ENCODE measurements at regions not wholly inside any gene's neighbourhood (a gene's known extent, or its start where the extent isn't known, plus 50 kb on each side); places are given as distances from the start of the nearest gene placed in this dataset.

DNA sequence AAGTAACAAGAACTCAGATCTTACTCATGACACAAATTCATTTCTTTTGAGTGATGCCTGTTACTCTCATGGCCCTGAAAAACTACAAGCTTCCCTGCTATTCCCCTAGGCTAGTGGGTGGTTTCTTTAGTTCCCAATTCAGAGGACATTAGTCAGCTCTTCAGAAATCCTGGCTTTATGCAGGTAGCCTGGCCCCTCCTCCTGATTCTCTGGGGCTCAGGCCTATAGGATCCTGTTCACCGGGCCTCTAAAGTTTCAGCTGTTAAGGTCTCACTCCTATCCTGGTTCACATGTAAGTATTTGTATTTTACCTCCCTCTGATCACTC is 87.3 kb upstream of the IRX5 start:
- H3K27ac ChIP-seq (ENCODE audit: low read depth), result no peak overlapping the region
- no peak overlapping the region for H3K4me2 ChIP-seq
- Mint-ChIP-seq H3K4me3 (no peak overlapping the region), H3K9me3 (peaks cover 30% of the 10 kb centered on the region), H3K36me3 (ENCODE audit: low read depth) (peaks cover 22% of the 10 kb centered on the region; the same call in 2 of the 3 replicates), H3K27ac (no peak overlapping the region), H3K27me3 (ENCODE audit: insufficient read depth, low read depth, poor library complexity) (no peaks in the 10 kb centered on the region), H3K4me1 (no peaks in the 10 kb centered on the region)
- no peaks in the 10 kb centered on the region for H3K4me1 ChIP-seq (ENCODE audit: insufficient read depth)
- no peaks in the 10 kb centered on the region for H3K9me2 ChIP-seq (ENCODE audit: insufficient read depth)
- no peak overlapping the region for H3K4me3 ChIP-seq
- no peaks in the 10 kb centered on the region for H3K36me3 ChIP-seq (ENCODE audit: insufficient read depth)
- TF ChIP-seq CREB1 (CRISPR knock-in tag; IDR thresholded peaks at IDR 0.05; ENCODE audit: low read depth) (no peak), STAT1 (IDR thresholded peaks at IDR 0.05; ENCODE audit: unreplicated experiment) (no peak), ZNF114 (CRISPR knock-in tag; IDR thresholded peaks at IDR 0.05) (no peak), ZNF331 (CRISPR knock-in tag; IDR thresholded peaks at IDR 0.05; ENCODE audit: low read depth) (no peak), JUNB (IDR thresholded peaks at IDR 0.05; ENCODE audit: unreplicated experiment) (no peak), NANOG (IDR thresholded peaks at IDR 0.05; ENCODE audit: borderline replicate concordance) (no peak), EZH2 (IDR thresholded peaks at IDR 0.05; ENCODE audit: low read depth, unreplicated experiment) (no peak), EZH2phosphoT487 (IDR thresholded peaks at IDR 0.05; ENCODE audit: unreplicated experiment) (no peak), POLR2AphosphoS5 (IDR thresholded peaks at IDR 0.05; ENCODE audit: low read depth) (no peak)
- TF ChIP-seq, protein P1, sequence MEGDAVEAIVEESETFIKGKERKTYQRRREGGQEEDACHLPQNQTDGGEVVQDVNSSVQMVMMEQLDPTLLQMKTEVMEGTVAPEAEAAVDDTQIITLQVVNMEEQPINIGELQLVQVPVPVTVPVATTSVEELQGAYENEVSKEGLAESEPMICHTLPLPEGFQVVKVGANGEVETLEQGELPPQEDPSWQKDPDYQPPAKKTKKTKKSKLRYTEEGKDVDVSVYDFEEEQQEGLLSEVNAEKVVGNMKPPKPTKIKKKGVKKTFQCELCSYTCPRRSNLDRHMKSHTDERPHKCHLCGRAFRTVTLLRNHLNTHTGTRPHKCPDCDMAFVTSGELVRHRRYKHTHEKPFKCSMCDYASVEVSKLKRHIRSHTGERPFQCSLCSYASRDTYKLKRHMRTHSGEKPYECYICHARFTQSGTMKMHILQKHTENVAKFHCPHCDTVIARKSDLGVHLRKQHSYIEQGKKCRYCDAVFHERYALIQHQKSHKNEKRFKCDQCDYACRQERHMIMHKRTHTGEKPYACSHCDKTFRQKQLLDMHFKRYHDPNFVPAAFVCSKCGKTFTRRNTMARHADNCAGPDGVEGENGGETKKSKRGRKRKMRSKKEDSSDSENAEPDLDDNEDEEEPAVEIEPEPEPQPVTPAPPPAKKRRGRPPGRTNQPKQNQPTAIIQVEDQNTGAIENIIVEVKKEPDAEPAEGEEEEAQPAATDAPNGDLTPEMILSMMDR (conservative IDR thresholded peaks at IDR 0.05; ENCODE audit: low read depth in 2 of 2), result no peak
- TF ChIP-seq, protein P2, sequence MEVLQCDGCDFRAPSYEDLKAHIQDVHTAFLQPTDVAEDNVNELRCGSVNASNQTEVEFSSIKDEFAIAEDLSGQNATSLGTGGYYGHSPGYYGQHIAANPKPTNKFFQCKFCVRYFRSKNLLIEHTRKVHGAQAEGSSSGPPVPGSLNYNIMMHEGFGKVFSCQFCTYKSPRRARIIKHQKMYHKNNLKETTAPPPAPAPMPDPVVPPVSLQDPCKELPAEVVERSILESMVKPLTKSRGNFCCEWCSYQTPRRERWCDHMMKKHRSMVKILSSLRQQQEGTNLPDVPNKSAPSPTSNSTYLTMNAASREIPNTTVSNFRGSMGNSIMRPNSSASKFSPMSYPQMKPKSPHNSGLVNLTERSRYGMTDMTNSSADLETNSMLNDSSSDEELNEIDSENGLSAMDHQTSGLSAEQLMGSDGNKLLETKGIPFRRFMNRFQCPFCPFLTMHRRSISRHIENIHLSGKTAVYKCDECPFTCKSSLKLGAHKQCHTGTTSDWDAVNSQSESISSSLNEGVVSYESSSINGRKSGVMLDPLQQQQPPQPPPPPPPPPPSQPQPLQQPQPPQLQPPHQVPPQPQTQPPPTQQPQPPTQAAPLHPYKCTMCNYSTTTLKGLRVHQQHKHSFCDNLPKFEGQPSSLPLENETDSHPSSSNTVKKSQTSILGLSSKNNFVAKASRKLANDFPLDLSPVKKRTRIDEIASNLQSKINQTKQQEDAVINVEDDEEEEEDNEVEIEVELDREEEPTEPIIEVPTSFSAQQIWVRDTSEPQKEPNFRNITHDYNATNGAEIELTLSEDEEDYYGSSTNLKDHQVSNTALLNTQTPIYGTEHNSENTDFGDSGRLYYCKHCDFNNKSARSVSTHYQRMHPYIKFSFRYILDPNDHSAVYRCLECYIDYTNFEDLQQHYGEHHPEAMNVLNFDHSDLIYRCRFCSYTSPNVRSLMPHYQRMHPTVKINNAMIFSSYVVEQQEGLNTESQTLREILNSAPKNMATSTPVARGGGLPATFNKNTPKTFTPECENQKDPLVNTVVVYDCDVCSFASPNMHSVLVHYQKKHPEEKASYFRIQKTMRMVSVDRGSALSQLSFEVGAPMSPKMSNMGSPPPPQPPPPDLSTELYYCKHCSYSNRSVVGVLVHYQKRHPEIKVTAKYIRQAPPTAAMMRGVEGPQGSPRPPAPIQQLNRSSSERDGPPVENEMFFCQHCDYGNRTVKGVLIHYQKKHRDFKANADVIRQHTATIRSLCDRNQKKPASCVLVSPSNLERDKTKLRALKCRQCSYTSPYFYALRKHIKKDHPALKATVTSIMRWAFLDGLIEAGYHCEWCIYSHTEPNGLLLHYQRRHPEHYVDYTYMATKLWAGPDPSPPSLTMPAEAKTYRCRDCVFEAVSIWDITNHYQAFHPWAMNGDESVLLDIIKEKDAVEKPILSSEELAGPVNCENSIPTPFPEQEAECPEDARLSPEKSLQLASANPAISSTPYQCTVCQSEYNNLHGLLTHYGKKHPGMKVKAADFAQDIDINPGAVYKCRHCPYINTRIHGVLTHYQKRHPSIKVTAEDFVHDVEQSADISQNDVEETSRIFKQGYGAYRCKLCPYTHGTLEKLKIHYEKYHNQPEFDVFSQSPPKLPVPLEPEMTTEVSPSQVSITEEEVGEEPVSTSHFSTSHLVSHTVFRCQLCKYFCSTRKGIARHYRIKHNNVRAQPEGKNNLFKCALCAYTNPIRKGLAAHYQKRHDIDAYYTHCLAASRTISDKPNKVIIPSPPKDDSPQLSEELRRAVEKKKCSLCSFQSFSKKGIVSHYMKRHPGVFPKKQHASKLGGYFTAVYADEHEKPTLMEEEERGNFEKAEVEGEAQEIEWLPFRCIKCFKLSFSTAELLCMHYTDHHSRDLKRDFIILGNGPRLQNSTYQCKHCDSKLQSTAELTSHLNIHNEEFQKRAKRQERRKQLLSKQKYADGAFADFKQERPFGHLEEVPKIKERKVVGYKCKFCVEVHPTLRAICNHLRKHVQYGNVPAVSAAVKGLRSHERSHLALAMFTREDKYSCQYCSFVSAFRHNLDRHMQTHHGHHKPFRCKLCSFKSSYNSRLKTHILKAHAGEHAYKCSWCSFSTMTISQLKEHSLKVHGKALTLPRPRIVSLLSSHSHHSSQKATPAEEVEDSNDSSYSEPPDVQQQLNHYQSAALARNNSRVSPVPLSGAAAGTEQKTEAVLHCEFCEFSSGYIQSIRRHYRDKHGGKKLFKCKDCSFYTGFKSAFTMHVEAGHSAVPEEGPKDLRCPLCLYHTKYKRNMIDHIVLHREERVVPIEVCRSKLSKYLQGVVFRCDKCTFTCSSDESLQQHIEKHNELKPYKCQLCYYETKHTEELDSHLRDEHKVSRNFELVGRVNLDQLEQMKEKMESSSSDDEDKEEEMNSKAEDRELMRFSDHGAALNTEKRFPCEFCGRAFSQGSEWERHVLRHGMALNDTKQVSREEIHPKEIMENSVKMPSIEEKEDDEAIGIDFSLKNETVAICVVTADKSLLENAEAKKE (CRISPR knock-in tag; IDR thresholded peaks at IDR 0.05), result no peak
- TF ChIP-seq, protein P3, sequence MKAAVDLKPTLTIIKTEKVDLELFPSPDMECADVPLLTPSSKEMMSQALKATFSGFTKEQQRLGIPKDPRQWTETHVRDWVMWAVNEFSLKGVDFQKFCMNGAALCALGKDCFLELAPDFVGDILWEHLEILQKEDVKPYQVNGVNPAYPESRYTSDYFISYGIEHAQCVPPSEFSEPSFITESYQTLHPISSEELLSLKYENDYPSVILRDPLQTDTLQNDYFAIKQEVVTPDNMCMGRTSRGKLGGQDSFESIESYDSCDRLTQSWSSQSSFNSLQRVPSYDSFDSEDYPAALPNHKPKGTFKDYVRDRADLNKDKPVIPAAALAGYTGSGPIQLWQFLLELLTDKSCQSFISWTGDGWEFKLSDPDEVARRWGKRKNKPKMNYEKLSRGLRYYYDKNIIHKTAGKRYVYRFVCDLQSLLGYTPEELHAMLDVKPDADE (IDR thresholded peaks at IDR 0.05), result no peak
- TF ChIP-seq, protein P4, sequence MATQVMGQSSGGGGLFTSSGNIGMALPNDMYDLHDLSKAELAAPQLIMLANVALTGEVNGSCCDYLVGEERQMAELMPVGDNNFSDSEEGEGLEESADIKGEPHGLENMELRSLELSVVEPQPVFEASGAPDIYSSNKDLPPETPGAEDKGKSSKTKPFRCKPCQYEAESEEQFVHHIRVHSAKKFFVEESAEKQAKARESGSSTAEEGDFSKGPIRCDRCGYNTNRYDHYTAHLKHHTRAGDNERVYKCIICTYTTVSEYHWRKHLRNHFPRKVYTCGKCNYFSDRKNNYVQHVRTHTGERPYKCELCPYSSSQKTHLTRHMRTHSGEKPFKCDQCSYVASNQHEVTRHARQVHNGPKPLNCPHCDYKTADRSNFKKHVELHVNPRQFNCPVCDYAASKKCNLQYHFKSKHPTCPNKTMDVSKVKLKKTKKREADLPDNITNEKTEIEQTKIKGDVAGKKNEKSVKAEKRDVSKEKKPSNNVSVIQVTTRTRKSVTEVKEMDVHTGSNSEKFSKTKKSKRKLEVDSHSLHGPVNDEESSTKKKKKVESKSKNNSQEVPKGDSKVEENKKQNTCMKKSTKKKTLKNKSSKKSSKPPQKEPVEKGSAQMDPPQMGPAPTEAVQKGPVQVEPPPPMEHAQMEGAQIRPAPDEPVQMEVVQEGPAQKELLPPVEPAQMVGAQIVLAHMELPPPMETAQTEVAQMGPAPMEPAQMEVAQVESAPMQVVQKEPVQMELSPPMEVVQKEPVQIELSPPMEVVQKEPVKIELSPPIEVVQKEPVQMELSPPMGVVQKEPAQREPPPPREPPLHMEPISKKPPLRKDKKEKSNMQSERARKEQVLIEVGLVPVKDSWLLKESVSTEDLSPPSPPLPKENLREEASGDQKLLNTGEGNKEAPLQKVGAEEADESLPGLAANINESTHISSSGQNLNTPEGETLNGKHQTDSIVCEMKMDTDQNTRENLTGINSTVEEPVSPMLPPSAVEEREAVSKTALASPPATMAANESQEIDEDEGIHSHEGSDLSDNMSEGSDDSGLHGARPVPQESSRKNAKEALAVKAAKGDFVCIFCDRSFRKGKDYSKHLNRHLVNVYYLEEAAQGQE (IDR thresholded peaks at IDR 0.05; ENCODE audit: unreplicated experiment), result no peak
- DNase-seq (ENCODE audit: low spot score), result no peak
- no peak for ATAC-seq
- no peaks in the 10 kb centered on the region for H3K79me2 ChIP-seq (replicated peaks; ENCODE audit: insufficient read depth)
- H3F3A ChIP-seq (replicated peaks; ENCODE audit: low read depth), result no peaks in the 10 kb centered on the region
- H4K20me1 ChIP-seq (replicated peaks; ENCODE audit: insufficient read depth), result no peaks in the 10 kb centered on the region
- H3K27me3 ChIP-seq (ENCODE audit: insufficient read depth), result no peaks in the 10 kb centered on the region
- H2AFZ ChIP-seq, result no peak overlapping the region
